DND-41 (cell line): ENCODE measurements at regions not wholly inside any gene's neighbourhood (a gene's known extent, or its start where the extent isn't known, plus 50 kb on each side); places are given as distances from the start of the nearest gene placed in this dataset.

Source experiments
- ATAC-seq: fragments of 200-7000 bp; cut with Tn5 transposase; 3 replicates; pipeline ENCODE4 v1.9.1; 2021; ENCODE audit warnings: low read depth; ENCODE audit not compliant: insufficient read depth
- DNase-seq: peaks from one replicate; pipeline ENCODE4 v3.0.0-alpha.2; 2020
- H2AFZ ChIP-seq: 2 replicates; pipeline ENCODE4 v1.6.0; 2012; ENCODE audit warnings: low read depth, low read length
- H3K27ac ChIP-seq: 2 replicates; pipeline ENCODE4 v1.5.1; 2012; ENCODE audit warnings: low read length, inconsistent platforms
- H3K27me3 ChIP-seq: fragments of 200-600 bp; sonication (generic); 2 replicates; pipeline ENCODE4 v1.6.0; 2012; ENCODE audit warnings: low read length, mild to moderate bottlenecking, inconsistent platforms; ENCODE audit not compliant: insufficient read depth, poor library complexity
- H3K36me3 ChIP-seq: 2 replicates; pipeline ENCODE4 v1.5.1; 2012; ENCODE audit warnings: low read length, inconsistent platforms; ENCODE audit not compliant: insufficient read depth
- H3K4me1 ChIP-seq: 2 replicates; pipeline ENCODE4 v1.5.1; 2012; ENCODE audit warnings: mild to moderate bottlenecking, low read length; ENCODE audit not compliant: insufficient read depth
- H3K4me2 ChIP-seq: 2 replicates; pipeline ENCODE4 v1.6.0; 2012; ENCODE audit warnings: mild to moderate bottlenecking, moderate library complexity, low read length, inconsistent platforms; ENCODE audit not compliant: insufficient read depth
- H3K4me3 ChIP-seq, 2 experiments: fragments of 200-600 bp in 1 of 2; shearing (Covaris generic) in 1 of 2; 2 replicates each; pipeline ENCODE4 v1.5.1; 2012 to 2016; ENCODE audit warnings: inconsistent platforms in 2 of 2, low read length in 2 of 2, mild to moderate bottlenecking in 2 of 2, low read depth in 1 of 2, moderate library complexity in 1 of 2
- H3K79me2 ChIP-seq: 2 replicates; pipeline ENCODE4 v1.6.0; 2012; ENCODE audit warnings: low read length, inconsistent platforms; ENCODE audit not compliant: insufficient read depth
- H3K9ac ChIP-seq: 2 replicates; pipeline ENCODE4 v1.6.0; 2012; ENCODE audit warnings: low read depth, mild to moderate bottlenecking, inconsistent platforms, low read length, moderate library complexity
- H3K9me3 ChIP-seq: 2 replicates; pipeline ENCODE4 v1.5.1; 2012; ENCODE audit warnings: low read length, moderate library complexity, mild to moderate bottlenecking, inconsistent platforms; ENCODE audit not compliant: insufficient read depth, severe bottlenecking
- H4K20me1 ChIP-seq: 2 replicates; pipeline ENCODE4 v1.6.0; 2012; ENCODE audit warnings: low read length; ENCODE audit not compliant: insufficient read depth
- CTCF ChIP-seq: IDR thresholded peaks from 2 replicates; pipeline ENCODE4 v1.5.1; 2012; ENCODE audit warnings: borderline replicate concordance, low read length, moderate library complexity, mild to moderate bottlenecking; ENCODE audit not compliant: poor library complexity, severe bottlenecking; ENCODE audit errors: extremely low read depth
- EZH2 ChIP-seq: IDR thresholded peaks from 3 replicates; pipeline ENCODE4 v1.6.1; 2012; ENCODE audit warnings: borderline replicate concordance, low read depth, mild to moderate bottlenecking, moderate library complexity, low read length, inconsistent platforms; ENCODE audit not compliant: severe bottlenecking

GRCh38 chr2:57372237-57372984 is 674.2 kb upstream of the VRK2 start:
- Histone ChIP-seq H3K36me3 (no peaks in the 10 kb centered on the region), H3K4me1 (no peaks in the 10 kb centered on the region), H4K20me1 (no peaks in the 10 kb centered on the region), H2AFZ (no peak overlapping the region), H3K79me2 (no peaks in the 10 kb centered on the region), H3K27me3 (no peaks in the 10 kb centered on the region), H3K9me3 (no peaks in the 10 kb centered on the region), H3K9ac (no peak overlapping the region), H3K4me2 (no peak overlapping the region), H3K4me3 (no peak overlapping the region), H3K27ac (no peak overlapping the region)
- DNase-seq (no peak), ATAC-seq (no peak)
- TF ChIP-seq CTCF = no peak
- TF ChIP-seq EZH2 = no peak

- TF ChIP-seq EZH2 = no peak
- no peak for TF ChIP-seq CTCF
- Histone ChIP-seq H3K4me3 (no peak overlapping the region), H4K20me1 (no peaks in the 10 kb centered on the region), H3K4me1 (no peaks in the 10 kb centered on the region), H3K79me2 (no peaks in the 10 kb centered on the region), H2AFZ (no peak overlapping the region), H3K27me3 (no peaks in the 10 kb centered on the region), H3K4me2 (no peak overlapping the region), H3K36me3 (no peaks in the 10 kb centered on the region), H3K9ac (no peak overlapping the region), H3K9me3 (no peaks in the 10 kb centered on the region), H3K27ac (no peak overlapping the region)
- no peak for ATAC-seq
- DNase-seq = no peak
Measured at GRCh38 chr2:57373530-57373929, 673.1 kb upstream of the VRK2 start.

GRCh38 chr2:57376985-57377384 is 669.6 kb upstream of the VRK2 start:
- Histone ChIP-seq H2AFZ (no peak overlapping the region), H3K9ac (no peak overlapping the region), H3K79me2 (no peaks in the 10 kb centered on the region), H3K4me2 (no peak overlapping the region), H3K27ac (no peak overlapping the region), H3K9me3 (no peaks in the 10 kb centered on the region), H3K4me1 (no peaks in the 10 kb centered on the region), H4K20me1 (no peaks in the 10 kb centered on the region), H3K36me3 (no peaks in the 10 kb centered on the region), H3K4me3 (no peak overlapping the region), H3K27me3 (no peaks in the 10 kb centered on the region)
- TF ChIP-seq EZH2 (no peak), CTCF (no peak)
- no peak for ATAC-seq
- no peak for DNase-seq

- no peak overlapping the region for H3K4me2 ChIP-seq
- no peak overlapping the region for H3K9ac ChIP-seq
- TF ChIP-seq EZH2 = no peak
- no peak for TF ChIP-seq CTCF
- H3K27me3 ChIP-seq = no peaks in the 10 kb centered on the region
- no peaks in the 10 kb centered on the region for H4K20me1 ChIP-seq
- H3K36me3 ChIP-seq = no peaks in the 10 kb centered on the region
- no peak overlapping the region for H2AFZ ChIP-seq
- H3K9me3 ChIP-seq = no peaks in the 10 kb centered on the region
- ATAC-seq (no peak), DNase-seq (no peak)
- no peak overlapping the region for H3K27ac ChIP-seq
- H3K4me1 ChIP-seq = no peaks in the 10 kb centered on the region
- H3K79me2 ChIP-seq = no peaks in the 10 kb centered on the region
- H3K4me3 ChIP-seq = no peak overlapping the region
Measured at GRCh38 chr2:57386305-57386704, 660.3 kb upstream of the VRK2 start.
